C4-2B (cell line): ENCODE measurements at regions not wholly inside any gene's neighbourhood (a gene's known extent, or its start where the extent isn't known, plus 50 kb on each side); places are given as distances from the start of the nearest gene placed in this dataset.
"Not testable (repeated sequence)": the region's sequence is repeated elsewhere in the genome, so short reads cannot be mapped to it uniquely, and the experiment has no call there.

Experiments
- CTCF ChIP-seq: fragments of 450-650 bp; conservative IDR thresholded peaks from 2 replicates; pipeline ENCODE4 v1.5.1; 2017; ENCODE audit warnings: mild to moderate bottlenecking
- ZFX ChIP-seq: fragments of 450-650 bp; IDR thresholded peaks from 2 replicates; pipeline ENCODE4 v1.6.1; 2017

GRCh38 chr2:91686046-91686445 is 2994.6 kb downstream of the RPIA start:
- not testable (repeated sequence) for TF ChIP-seq CTCF, ZFX
